GM12891 (cell line): ENCODE measurements at regions not wholly inside any gene's neighbourhood (a gene's known extent, or its start where the extent isn't known, plus 50 kb on each side); places are given as distances from the start of the nearest gene placed in this dataset.

ENCODE experiments used
- DNase-seq: peaks from one replicate; pipeline ENCODE4 v3.0.0; 2011; ENCODE audit warnings: low spot score; ENCODE audit not compliant: insufficient read length
- FAIRE-seq: peaks from 2 replicates; lab custom pipeline; 2011; peaks lifted over from hg19 to GRCh38; lab: Jason Lieb, UNC
- PAX5 ChIP-seq: IDR thresholded peaks from 2 replicates; pipeline ENCODE4 v1.6.1; 2011; ENCODE audit warnings: low read length, moderate library complexity, mild to moderate bottlenecking; ENCODE audit not compliant: insufficient read depth, severe bottlenecking
- POLR2A ChIP-seq: IDR thresholded peaks from 2 replicates; pipeline ENCODE4 v1.6.1; 2011; ENCODE audit warnings: low read depth, low read length, control low read depth
- POLR2AphosphoS5 ChIP-seq: IDR thresholded peaks from 2 replicates; pipeline ENCODE4 v1.6.1; 2011; ENCODE audit warnings: low read depth, low read length, control low read depth
- POU2F2 ChIP-seq: IDR thresholded peaks from 2 replicates; pipeline ENCODE4 v1.6.1; 2011; ENCODE audit warnings: low read depth, mild to moderate bottlenecking, control low read depth, low read length, moderate library complexity
- SPI1 ChIP-seq: IDR thresholded peaks from 2 replicates; pipeline ENCODE4 v1.6.1; 2011; ENCODE audit warnings: low read depth, low read length, control low read depth
- TAF1 ChIP-seq: IDR thresholded peaks from 2 replicates; pipeline ENCODE4 v1.6.1; 2011; ENCODE audit warnings: low read depth, low read length, control low read depth

GRCh38 chr9:86469476-86470250, 115.5 kb upstream of the TUT7 start:
- no peak for FAIRE-seq

GRCh38 chr9:86464242-86464641, 110.0 kb upstream of the TUT7 start:
- FAIRE-seq (no peak), DNase-seq (no peak)
- no peak for TF ChIP-seq POLR2AphosphoS5
- no peak for TF ChIP-seq POLR2A
- TF ChIP-seq POU2F2: no peak
- no peak for TF ChIP-seq SPI1

More at GRCh38 chr9:86469476-86470250, 115.5 kb upstream of the TUT7 start:
- no peak for DNase-seq
- TF ChIP-seq SPI1 (no peak), POLR2AphosphoS5 (no peak), POU2F2 (no peak), POLR2A (no peak), TAF1 (no peak), PAX5 (no peak)

- FAIRE-seq: no peak
- TF ChIP-seq POLR2A (no peak), SPI1 (no peak), PAX5 (no peak), POU2F2 (no peak), TAF1 (no peak), POLR2AphosphoS5 (no peak)
These were observed 106.2 kb upstream of the TUT7 start for GRCh38 chr9:86460216-86461002.

GRCh38 chr9:86459599-86460155, 105.5 kb upstream of the TUT7 start:
- DNase-seq (no peak), FAIRE-seq (no peak)

More at GRCh38 chr9:86460216-86461002, 106.2 kb upstream of the TUT7 start:
- DNase-seq: no peak

GRCh38 chr9:86459191-86459590, 105.0 kb upstream of the TUT7 start:
- FAIRE-seq (no peak), DNase-seq (no peak)
- no peak for TF ChIP-seq PAX5
- TF ChIP-seq SPI1: no peak
- no peak for TF ChIP-seq POU2F2
- TF ChIP-seq TAF1: no peak
- TF ChIP-seq POLR2A: no peak
- TF ChIP-seq POLR2AphosphoS5: no peak

More at GRCh38 chr9:86459599-86460155, 105.5 kb upstream of the TUT7 start:
- TF ChIP-seq SPI1: no peak
- no peak for TF ChIP-seq POU2F2
- no peak for TF ChIP-seq POLR2AphosphoS5
- no peak for TF ChIP-seq PAX5
- no peak for TF ChIP-seq POLR2A
- TF ChIP-seq TAF1: no peak

GRCh38 chr9:86458191-86458855, 104.1 kb upstream of the TUT7 start:
- DNase-seq (no peak), FAIRE-seq (no peak)
- TF ChIP-seq POLR2A (no peak), POU2F2 (no peak), POLR2AphosphoS5 (no peak), PAX5 (no peak), SPI1 (no peak), TAF1 (no peak)

- no peak for TF ChIP-seq TAF1
- no peak for TF ChIP-seq PAX5
- no peak for TF ChIP-seq SPI1
- no peak for TF ChIP-seq POU2F2
- TF ChIP-seq POLR2AphosphoS5: no peak
- DNase-seq (no peak), FAIRE-seq (no peak)
These were observed 102.2 kb upstream of the TUT7 start for GRCh38 chr9:86456416-86456815.

- FAIRE-seq (no peak), DNase-seq (no peak)
- TF ChIP-seq TAF1 (no peak), SPI1 (no peak), POLR2AphosphoS5 (no peak), POU2F2 (no peak), PAX5 (no peak), POLR2A (no peak)
These were observed 100.7 kb upstream of the TUT7 start for GRCh38 chr9:86454701-86455615.
